Type B pancreatic cell (in vitro differentiated cells): ENCODE measurements at regions not wholly inside any gene's neighbourhood (a gene's known extent, or its start where the extent isn't known, plus 50 kb on each side); places are given as distances from the start of the nearest gene placed in this dataset.

Experiments
- DNase-seq: peaks from one replicate; pipeline ENCODE4 v3.0.0; 2021; ENCODE audit warnings: mixed read lengths; ENCODE audit not compliant: unreplicated experiment; ENCODE audit errors: extremely low spot score
- H3K27ac Mint-ChIP-seq: 2 replicates; pipeline ENCODE4 v1.8.0; 2021; ENCODE audit warnings: mild to moderate bottlenecking, mixed read lengths
- H3K27me3 Mint-ChIP-seq: 2 replicates; pipeline ENCODE4 v1.8.0; 2021; ENCODE audit warnings: mixed read lengths
- H3K36me3 Mint-ChIP-seq: 2 replicates; pipeline ENCODE4 v1.8.0; 2021; ENCODE audit warnings: mixed read lengths
- H3K4me1 Mint-ChIP-seq: one replicate; pipeline ENCODE4 v1.8.0; 2021; ENCODE audit warnings: mixed read lengths; ENCODE audit not compliant: unreplicated experiment
- H3K4me3 Mint-ChIP-seq: 2 replicates; pipeline ENCODE4 v1.8.0; 2021; ENCODE audit warnings: mild to moderate bottlenecking, mixed read lengths
- H3K9me3 Mint-ChIP-seq: 2 replicates; pipeline ENCODE4 v1.8.0; 2021; ENCODE audit warnings: mixed read lengths
- TF ChIP-seq, protein P1 (sequence below): fragments of 200-600 bp; sonication (generic); conservative IDR thresholded peaks from 2 replicates; pipeline ENCODE4 v1.5.0; 2021; ENCODE audit warnings: antibody characterized with exemption, mild to moderate bottlenecking

DNA sequence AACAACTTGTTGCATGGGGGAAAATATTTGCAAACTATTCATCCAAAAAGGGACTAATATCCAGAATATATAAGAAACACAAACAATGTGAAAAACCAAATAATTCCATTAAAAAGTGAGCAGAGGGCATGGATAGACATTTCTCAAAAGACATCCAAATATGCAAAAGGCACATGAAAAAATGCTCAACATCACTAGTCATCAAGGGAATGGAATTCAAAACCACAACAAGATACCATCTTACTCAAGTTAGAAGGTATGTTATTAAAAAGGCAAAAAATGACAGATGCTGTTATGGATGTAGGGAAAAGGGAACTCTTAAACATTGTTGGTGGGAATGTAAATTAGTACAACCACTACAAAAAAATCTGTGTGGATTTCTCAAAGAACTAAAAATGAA, 396.5 kb downstream of the CCDC85A start:
- H3K36me3 Mint-ChIP-seq, result no peaks in the 10 kb centered on the region
- H3K27me3 Mint-ChIP-seq, result no peaks in the 10 kb centered on the region
- no peak overlapping the region for H3K4me3 Mint-ChIP-seq
- H3K27ac Mint-ChIP-seq, result no peak overlapping the region
- no peak for DNase-seq
- no peaks in the 10 kb centered on the region for H3K4me1 Mint-ChIP-seq
- TF ChIP-seq, protein P1, sequence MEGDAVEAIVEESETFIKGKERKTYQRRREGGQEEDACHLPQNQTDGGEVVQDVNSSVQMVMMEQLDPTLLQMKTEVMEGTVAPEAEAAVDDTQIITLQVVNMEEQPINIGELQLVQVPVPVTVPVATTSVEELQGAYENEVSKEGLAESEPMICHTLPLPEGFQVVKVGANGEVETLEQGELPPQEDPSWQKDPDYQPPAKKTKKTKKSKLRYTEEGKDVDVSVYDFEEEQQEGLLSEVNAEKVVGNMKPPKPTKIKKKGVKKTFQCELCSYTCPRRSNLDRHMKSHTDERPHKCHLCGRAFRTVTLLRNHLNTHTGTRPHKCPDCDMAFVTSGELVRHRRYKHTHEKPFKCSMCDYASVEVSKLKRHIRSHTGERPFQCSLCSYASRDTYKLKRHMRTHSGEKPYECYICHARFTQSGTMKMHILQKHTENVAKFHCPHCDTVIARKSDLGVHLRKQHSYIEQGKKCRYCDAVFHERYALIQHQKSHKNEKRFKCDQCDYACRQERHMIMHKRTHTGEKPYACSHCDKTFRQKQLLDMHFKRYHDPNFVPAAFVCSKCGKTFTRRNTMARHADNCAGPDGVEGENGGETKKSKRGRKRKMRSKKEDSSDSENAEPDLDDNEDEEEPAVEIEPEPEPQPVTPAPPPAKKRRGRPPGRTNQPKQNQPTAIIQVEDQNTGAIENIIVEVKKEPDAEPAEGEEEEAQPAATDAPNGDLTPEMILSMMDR, result no peak
- H3K9me3 Mint-ChIP-seq, result no peaks in the 10 kb centered on the region

GRCh38 chr2:56582570-56582969, 398.8 kb downstream of the CCDC85A start:
- Mint-ChIP-seq H3K36me3 (no peaks in the 10 kb centered on the region), H3K4me1 (no peaks in the 10 kb centered on the region), H3K9me3 (no peaks in the 10 kb centered on the region), H3K4me3 (no peak overlapping the region), H3K27me3 (no peaks in the 10 kb centered on the region), H3K27ac (no peak overlapping the region)
- TF ChIP-seq, protein P1, result no peak
- DNase-seq, result no peak

GRCh38 chr2:56583796-56584315, 400.1 kb downstream of the CCDC85A start:
- Mint-ChIP-seq H3K36me3 (no peaks in the 10 kb centered on the region), H3K4me3 (no peak overlapping the region), H3K27ac (no peak overlapping the region), H3K27me3 (no peaks in the 10 kb centered on the region), H3K4me1 (no peaks in the 10 kb centered on the region), H3K9me3 (no peaks in the 10 kb centered on the region)
- DNase-seq, result no peak
- TF ChIP-seq, protein P1, result no peak

DNA sequence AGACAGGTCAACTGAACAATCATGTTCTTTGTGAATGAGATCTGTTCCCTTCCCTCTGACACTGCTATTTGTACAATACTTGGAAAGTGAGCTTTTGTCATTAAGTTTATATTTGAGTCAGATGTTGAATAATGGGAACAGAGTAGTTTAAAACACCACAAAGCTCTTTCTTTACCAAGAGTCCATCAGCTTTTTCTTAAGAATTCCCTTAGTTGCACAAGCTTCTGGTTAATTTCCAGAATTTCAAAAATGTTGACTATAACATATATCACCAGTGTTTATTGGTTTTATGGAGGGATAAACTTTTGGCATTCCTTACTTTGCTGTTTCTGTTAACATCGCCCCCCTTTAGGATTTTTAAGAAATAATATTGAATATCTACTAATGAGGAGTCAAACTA, 403.7 kb downstream of the CCDC85A start:
- H3K4me3 Mint-ChIP-seq, result no peak overlapping the region
- no peaks in the 10 kb centered on the region for H3K27me3 Mint-ChIP-seq
- H3K4me1 Mint-ChIP-seq, result no peaks in the 10 kb centered on the region
- DNase-seq, result no peak
- no peaks in the 10 kb centered on the region for H3K9me3 Mint-ChIP-seq
- TF ChIP-seq, protein P1, result no peak
- H3K36me3 Mint-ChIP-seq, result no peaks in the 10 kb centered on the region
- H3K27ac Mint-ChIP-seq, result no peak overlapping the region

GRCh38 chr2:56589194-56589593, 405.4 kb downstream of the CCDC85A start:
- Mint-ChIP-seq H3K9me3 (no peaks in the 10 kb centered on the region), H3K4me1 (no peaks in the 10 kb centered on the region), H3K27me3 (no peaks in the 10 kb centered on the region), H3K4me3 (no peak overlapping the region), H3K27ac (no peak overlapping the region), H3K36me3 (no peaks in the 10 kb centered on the region)
- no peak for DNase-seq
- TF ChIP-seq, protein P1, result no peak

DNA sequence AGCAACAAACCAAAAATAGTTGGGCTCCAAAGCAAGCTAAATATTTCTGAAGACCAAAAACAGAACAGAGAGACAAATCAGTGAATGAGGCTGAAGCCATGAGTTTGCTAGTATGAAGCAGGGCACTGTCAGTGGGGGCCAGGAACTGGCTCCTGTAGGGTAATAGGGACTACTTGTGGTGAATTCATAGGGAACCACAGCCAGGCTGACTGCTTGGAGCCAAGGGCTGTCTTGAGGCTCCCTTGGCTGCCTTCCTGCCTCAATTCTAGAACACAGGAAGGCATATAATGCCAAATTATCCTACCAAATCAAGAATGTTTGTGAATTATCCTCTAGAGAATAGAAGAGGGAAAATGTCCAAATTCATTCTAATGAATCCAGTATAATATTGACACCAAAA, 406.0 kb downstream of the CCDC85A start:
- H3K9me3 Mint-ChIP-seq, result no peaks in the 10 kb centered on the region
- no peaks in the 10 kb centered on the region for H3K4me1 Mint-ChIP-seq
- no peaks in the 10 kb centered on the region for H3K36me3 Mint-ChIP-seq
- DNase-seq, result no peak
- H3K27ac Mint-ChIP-seq, result no peak overlapping the region
- H3K27me3 Mint-ChIP-seq, result no peaks in the 10 kb centered on the region
- TF ChIP-seq, protein P1, result no peak
- H3K4me3 Mint-ChIP-seq, result no peak overlapping the region
